ENCODE measurements at regions not wholly inside any gene's neighbourhood (a gene's known extent, or its start where the extent isn't known, plus 50 kb on each side); places are given as distances from the start of the nearest gene placed in this dataset.

DNA sequence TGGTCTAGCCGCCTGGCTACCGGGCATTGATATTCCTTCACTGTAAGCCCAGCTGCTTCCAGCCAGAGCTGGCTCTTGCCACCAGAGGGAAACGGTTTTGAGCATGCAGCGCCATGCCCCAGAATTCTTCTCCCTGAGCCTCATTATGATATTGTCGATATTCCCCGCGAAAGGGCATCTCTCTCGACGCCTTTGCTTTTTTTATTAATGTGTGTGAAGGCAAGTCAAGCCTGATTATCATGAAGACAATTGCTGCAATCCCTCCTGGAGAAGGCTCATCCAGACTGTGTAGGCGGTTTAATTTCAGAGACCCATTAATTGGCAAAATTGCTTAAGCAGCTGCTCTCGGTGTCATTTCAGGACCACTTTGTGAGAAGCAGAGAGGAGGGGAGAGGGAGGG, 321.2 kb upstream of the TLE3 start:
- DNase-seq (ENCODE audit: low read depth), result no peak
- no peak for TF ChIP-seq CTCF (IDR thresholded peaks at IDR 0.05; ENCODE audit: insufficient read depth, low read depth, low read length, missing control alignments)
- H3K4me3 ChIP-seq (ENCODE audit: low read length), result no peak overlapping the region

DNA sequence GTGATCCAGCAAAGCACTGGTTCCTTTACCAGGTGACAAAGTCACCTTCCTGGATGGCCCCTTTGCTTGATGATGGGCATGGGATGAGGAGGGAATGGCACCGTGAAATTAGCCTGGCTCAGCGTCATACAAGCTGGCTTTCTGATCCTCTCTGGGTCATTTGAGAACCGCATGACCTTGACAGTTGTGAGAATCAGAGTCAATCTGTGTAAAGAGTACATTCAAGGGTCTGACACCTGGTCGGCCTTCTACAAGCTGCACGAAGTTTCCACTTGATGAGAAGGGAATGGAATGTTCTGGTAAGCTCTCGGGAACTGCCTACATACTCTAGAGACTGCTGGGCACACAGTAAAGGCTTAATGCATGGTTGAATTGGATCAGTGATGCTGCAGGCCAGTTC, 319.8 kb upstream of the TLE3 start:
- no peak for TF ChIP-seq CTCF (IDR thresholded peaks at IDR 0.05; ENCODE audit: insufficient read depth, low read depth, low read length, missing control alignments)
- no peak for DNase-seq (ENCODE audit: low read depth)
- H3K4me3 ChIP-seq (ENCODE audit: low read length), result no peak overlapping the region

DNA sequence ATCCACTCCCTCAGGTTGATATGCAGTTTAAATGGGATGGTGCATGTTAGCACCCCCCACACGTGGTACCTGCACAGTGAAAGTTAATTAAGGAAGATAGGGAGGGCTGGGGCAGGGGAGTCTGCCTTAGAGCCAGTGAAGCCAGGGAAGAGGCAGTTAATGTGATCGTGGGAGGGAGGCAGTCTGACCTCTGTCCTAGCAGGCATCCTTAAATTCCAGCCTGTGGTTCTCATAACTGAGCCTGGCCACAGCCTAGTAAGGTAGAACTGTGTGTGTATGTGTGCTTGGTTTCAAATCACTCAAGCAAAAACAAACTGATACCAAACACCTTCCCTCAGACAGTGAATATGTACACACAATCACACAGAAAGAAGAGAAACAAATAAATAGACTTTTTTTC, 319.1 kb upstream of the TLE3 start:
- TF ChIP-seq CTCF (IDR thresholded peaks at IDR 0.05; ENCODE audit: insufficient read depth, low read depth, low read length, missing control alignments), result no peak
- no peak overlapping the region for H3K4me3 ChIP-seq (ENCODE audit: low read length)
- no peak for DNase-seq (ENCODE audit: low read depth)

- no peak for DNase-seq (ENCODE audit: low read depth)
- H3K4me3 ChIP-seq (ENCODE audit: low read length), result no peak overlapping the region
- no peak for TF ChIP-seq CTCF (IDR thresholded peaks at IDR 0.05; ENCODE audit: insufficient read depth, low read depth, low read length, missing control alignments)
These were observed 317.7 kb upstream of the TLE3 start for GRCh38 chr15:70415398-70415797.

DNA sequence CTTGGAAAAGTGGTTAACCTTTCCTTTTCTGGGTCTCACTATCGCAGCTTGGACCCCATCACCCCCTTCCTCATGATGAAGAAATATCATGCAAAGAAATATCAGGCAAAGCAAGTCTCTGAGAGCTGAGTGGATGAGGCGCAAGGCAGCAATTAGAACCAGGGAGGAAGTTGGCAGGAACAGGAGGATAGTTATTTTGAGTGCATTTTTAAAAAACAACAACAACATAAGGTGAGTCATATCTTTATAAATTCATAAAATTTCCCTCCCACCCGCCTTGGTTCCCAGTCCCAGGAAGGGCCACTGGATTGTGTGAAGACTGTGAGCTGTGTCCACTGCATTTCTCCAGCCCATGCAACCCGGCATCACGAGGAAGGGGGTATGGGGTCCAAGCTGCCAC, 316.9 kb upstream of the TLE3 start:
- H3K4me3 ChIP-seq (ENCODE audit: low read length), result no peak overlapping the region
- no peak for DNase-seq (ENCODE audit: low read depth)
- TF ChIP-seq CTCF (IDR thresholded peaks at IDR 0.05; ENCODE audit: insufficient read depth, low read depth, low read length, missing control alignments), result no peak

DNA sequence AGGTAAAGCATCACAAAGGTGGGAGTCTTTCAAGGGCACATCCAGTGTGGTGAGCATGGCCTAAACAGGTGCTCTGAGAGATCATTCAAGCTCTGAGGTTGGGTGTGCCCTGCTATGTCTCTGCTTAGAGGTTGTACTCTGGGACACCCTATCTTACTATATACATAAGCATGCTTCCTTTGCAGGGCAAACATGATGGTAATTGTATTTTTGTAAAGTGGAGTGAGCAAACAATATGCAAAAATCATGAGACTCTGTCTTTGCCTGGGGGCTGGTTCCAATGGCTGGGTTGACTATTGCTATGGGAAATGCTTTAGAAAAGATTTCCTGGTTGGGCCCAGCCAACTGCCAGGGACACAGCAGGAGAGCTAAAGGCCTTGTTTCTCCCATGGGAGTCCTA, 315.1 kb upstream of the TLE3 start:
- no peak for DNase-seq (ENCODE audit: low read depth)
- H3K4me3 ChIP-seq (ENCODE audit: low read length), result no peak overlapping the region
- no peak for TF ChIP-seq CTCF (IDR thresholded peaks at IDR 0.05; ENCODE audit: insufficient read depth, low read depth, low read length, missing control alignments)

DNA sequence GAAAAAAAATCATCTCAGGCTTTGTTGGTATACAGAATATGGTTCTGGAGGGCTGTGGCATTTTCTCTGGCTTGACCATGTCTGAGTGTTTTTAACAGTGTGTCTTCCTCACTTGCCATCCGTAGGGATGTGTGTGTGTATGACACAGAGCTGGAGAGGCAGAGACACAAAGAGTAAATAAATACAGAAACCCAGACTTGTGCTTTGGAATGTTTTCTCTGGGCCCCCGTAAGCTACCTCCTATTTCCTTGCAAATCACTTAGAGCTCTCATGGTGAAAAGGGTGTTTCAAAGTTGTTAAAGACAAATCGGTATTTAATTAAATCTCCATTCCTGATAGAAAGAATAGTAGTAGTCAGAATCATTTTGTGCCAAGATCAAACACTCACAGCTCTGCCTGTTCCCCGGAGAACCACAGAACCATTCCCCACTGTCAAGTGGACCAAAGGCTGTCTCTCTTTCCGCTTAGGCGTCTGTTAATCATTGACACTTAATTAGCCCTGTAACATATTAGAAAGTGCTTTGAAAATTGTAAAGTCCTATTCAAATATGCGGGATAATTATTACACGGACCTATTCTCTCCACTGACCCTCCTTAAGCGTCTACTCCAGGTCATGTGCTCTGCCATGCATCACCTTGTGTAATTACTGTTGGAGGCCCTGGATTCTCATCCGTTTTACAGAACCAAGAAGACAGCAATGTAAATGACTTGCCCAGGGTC, 313.6 kb upstream of the TLE3 start:
- no peak for DNase-seq (ENCODE audit: low read depth)
- H3K4me3 ChIP-seq (ENCODE audit: low read length), result no peak overlapping the region
- TF ChIP-seq CTCF (IDR thresholded peaks at IDR 0.05; ENCODE audit: insufficient read depth, low read depth, low read length, missing control alignments), result no peak

Measured in epithelial cell of esophagus (primary cell).